ENCODE measurements at regions not wholly inside any gene's neighbourhood (a gene's known extent, or its start where the extent isn't known, plus 50 kb on each side); places are given as distances from the start of the nearest gene placed in this dataset.
"Not testable (repeated sequence)": the region's sequence is repeated elsewhere in the genome, so short reads cannot be mapped to it uniquely, and the experiment has no call there.

DNA sequence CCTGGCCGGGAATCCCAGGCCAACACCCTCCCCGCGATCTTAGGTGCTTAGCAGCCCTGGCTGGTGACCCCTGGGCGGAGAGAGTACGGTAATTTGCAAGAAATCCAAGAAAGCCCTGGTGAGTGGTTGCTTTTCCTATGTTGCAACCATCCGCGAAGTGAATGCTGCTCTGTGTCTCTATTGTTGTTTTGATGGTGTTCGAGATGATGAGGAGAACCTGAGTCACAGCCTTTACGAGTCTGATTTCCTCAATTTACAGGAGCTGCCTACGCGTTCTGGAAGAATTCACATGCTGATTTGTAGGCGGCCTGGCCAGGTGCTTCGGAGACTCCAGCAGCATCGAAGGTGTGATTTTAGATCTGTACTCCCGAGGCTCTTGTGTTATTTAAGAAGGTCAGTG is 63.3 kb downstream of the TMEM235 start:
- Histone ChIP-seq H4K20me1 (ENCODE audit: control insufficient read depth, extremely low read depth, insufficient read depth, low read length) (no peaks in the 10 kb centered on the region), H3K79me2 (ENCODE audit: control insufficient read depth, insufficient read depth, low read length) (no peaks in the 10 kb centered on the region), H3K27ac (ENCODE audit: control insufficient read depth, insufficient read depth, low read length) (no peak overlapping the region), H3K4me3 (ENCODE audit: control insufficient read depth in 2 of 3, extremely low read depth in 1 of 3, insufficient read depth in 2 of 3, low read depth in 1 of 3, low read length in 3 of 3) (no peak overlapping the region), H3K4me2 (ENCODE audit: control insufficient read depth, extremely low read depth, insufficient read depth, low read depth, low read length) (no peak overlapping the region), H3K9me3 (ENCODE audit: control insufficient read depth, low read depth, low read length) (no peaks in the 10 kb centered on the region), H3K27me3 (ENCODE audit: control insufficient read depth, extremely low read depth, insufficient read depth, low read length) (no peaks in the 10 kb centered on the region), H3K4me1 (ENCODE audit: control insufficient read depth, extremely low read depth, insufficient read depth, low read length) (peaks cover 5% of the 10 kb centered on the region), H3K9ac (ENCODE audit: control insufficient read depth, extremely low read depth, insufficient read depth, low read length) (no peak overlapping the region), H3K36me3 (ENCODE audit: control insufficient read depth in 2 of 2, extremely low read depth in 1 of 2, insufficient read depth in 2 of 2, low read length in 2 of 2) (no peaks in the 10 kb centered on the region), H3K9me1 (ENCODE audit: control insufficient read depth, extremely low read depth, insufficient read depth, low read length) (no peaks in the 10 kb centered on the region), H2AFZ (ENCODE audit: control insufficient read depth, low read length) (no peak overlapping the region)
- DNase-seq (ENCODE audit: low read depth, low spot score) (no peak), FAIRE-seq (no peak)
- dilution Hi-C loops (cut with MboI; ENCODE audit: extremely low pct_ligation_motif_present, low sequenced_read_pairs): no loop called here
- no peak for TF ChIP-seq EZH2 (IDR thresholded peaks at IDR 0.05; ENCODE audit: low read length)
- TF ChIP-seq, protein P1, sequence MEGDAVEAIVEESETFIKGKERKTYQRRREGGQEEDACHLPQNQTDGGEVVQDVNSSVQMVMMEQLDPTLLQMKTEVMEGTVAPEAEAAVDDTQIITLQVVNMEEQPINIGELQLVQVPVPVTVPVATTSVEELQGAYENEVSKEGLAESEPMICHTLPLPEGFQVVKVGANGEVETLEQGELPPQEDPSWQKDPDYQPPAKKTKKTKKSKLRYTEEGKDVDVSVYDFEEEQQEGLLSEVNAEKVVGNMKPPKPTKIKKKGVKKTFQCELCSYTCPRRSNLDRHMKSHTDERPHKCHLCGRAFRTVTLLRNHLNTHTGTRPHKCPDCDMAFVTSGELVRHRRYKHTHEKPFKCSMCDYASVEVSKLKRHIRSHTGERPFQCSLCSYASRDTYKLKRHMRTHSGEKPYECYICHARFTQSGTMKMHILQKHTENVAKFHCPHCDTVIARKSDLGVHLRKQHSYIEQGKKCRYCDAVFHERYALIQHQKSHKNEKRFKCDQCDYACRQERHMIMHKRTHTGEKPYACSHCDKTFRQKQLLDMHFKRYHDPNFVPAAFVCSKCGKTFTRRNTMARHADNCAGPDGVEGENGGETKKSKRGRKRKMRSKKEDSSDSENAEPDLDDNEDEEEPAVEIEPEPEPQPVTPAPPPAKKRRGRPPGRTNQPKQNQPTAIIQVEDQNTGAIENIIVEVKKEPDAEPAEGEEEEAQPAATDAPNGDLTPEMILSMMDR (optimal IDR thresholded peaks at IDR 0.05 in 1 of 3, IDR thresholded peaks at IDR 0.05 in 1 of 3, conservative IDR thresholded peaks at IDR 0.05 in 1 of 3; ENCODE audit: extremely low read depth in 1 of 3, insufficient read depth in 2 of 3, low read length in 3 of 3): no peak

GRCh38 chr17:78294356-78294755 is 62.9 kb downstream of the TMEM235 start:
- no peaks in the 10 kb centered on the region for H3K9me3 ChIP-seq (ENCODE audit: control insufficient read depth, low read depth, low read length)
- H3K79me2 ChIP-seq (ENCODE audit: control insufficient read depth, insufficient read depth, low read length): no peaks in the 10 kb centered on the region
- H2AFZ ChIP-seq (ENCODE audit: control insufficient read depth, low read length): no peak overlapping the region
- H3K4me2 ChIP-seq (ENCODE audit: control insufficient read depth, extremely low read depth, insufficient read depth, low read depth, low read length): no peak overlapping the region
- TF ChIP-seq EZH2 (IDR thresholded peaks at IDR 0.05; ENCODE audit: low read length): no peak
- no peak for FAIRE-seq
- no peaks in the 10 kb centered on the region for H3K27me3 ChIP-seq (ENCODE audit: control insufficient read depth, extremely low read depth, insufficient read depth, low read length)
- dilution Hi-C loops (cut with MboI; ENCODE audit: extremely low pct_ligation_motif_present, low sequenced_read_pairs): no loop called here
- H3K4me3 ChIP-seq (ENCODE audit: control insufficient read depth in 2 of 3, extremely low read depth in 1 of 3, insufficient read depth in 2 of 3, low read depth in 1 of 3, low read length in 3 of 3): no peak overlapping the region
- H3K36me3 ChIP-seq (ENCODE audit: control insufficient read depth in 2 of 2, extremely low read depth in 1 of 2, insufficient read depth in 2 of 2, low read length in 2 of 2): no peaks in the 10 kb centered on the region
- H3K9me1 ChIP-seq (ENCODE audit: control insufficient read depth, extremely low read depth, insufficient read depth, low read length): no peaks in the 10 kb centered on the region
- no peak overlapping the region for H3K27ac ChIP-seq (ENCODE audit: control insufficient read depth, insufficient read depth, low read length)
- no peak for DNase-seq (ENCODE audit: low read depth, low spot score)
- no peak overlapping the region for H3K9ac ChIP-seq (ENCODE audit: control insufficient read depth, extremely low read depth, insufficient read depth, low read length)
- H3K4me1 ChIP-seq (ENCODE audit: control insufficient read depth, extremely low read depth, insufficient read depth, low read length): peaks cover 5% of the 10 kb centered on the region
- H4K20me1 ChIP-seq (ENCODE audit: control insufficient read depth, extremely low read depth, insufficient read depth, low read length): no peaks in the 10 kb centered on the region

DNA sequence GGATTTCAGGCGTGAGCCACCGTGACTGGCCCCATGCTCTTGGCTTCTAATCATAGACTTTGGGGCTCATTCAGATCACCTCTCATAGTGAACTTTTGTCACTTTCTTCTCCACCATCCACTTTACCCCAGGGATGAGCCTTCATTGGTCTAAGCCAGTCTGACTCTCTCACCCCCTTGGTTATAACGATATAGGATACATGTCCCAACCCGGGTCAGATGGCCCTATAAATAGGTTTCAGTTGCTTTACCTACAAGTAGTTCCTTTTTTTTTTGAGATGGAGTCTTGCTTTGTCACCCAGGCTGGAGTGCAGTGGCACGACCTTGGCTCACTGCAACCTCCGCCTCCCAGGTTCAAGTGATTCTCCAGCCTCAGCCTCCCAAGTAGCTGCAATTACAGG is 61.7 kb downstream of the TMEM235 start:
- dilution Hi-C loops (cut with MboI; ENCODE audit: extremely low pct_ligation_motif_present, low sequenced_read_pairs); H3K9ac ChIP-seq (ENCODE audit: control insufficient read depth, extremely low read depth, insufficient read depth, low read length); H3K4me1 ChIP-seq (ENCODE audit: control insufficient read depth, extremely low read depth, insufficient read depth, low read length); H3K79me2 ChIP-seq (ENCODE audit: control insufficient read depth, insufficient read depth, low read length); H3K4me3 ChIP-seq (ENCODE audit: control insufficient read depth in 2 of 3, extremely low read depth in 1 of 3, insufficient read depth in 2 of 3, low read depth in 1 of 3, low read length in 3 of 3); DNase-seq (ENCODE audit: low read depth, low spot score); H4K20me1 ChIP-seq (ENCODE audit: control insufficient read depth, extremely low read depth, insufficient read depth, low read length); H3K4me2 ChIP-seq (ENCODE audit: control insufficient read depth, extremely low read depth, insufficient read depth, low read depth, low read length); H3K9me3 ChIP-seq (ENCODE audit: control insufficient read depth, low read depth, low read length); H3K36me3 ChIP-seq (ENCODE audit: control insufficient read depth in 2 of 2, extremely low read depth in 1 of 2, insufficient read depth in 2 of 2, low read length in 2 of 2); FAIRE-seq; H2AFZ ChIP-seq (ENCODE audit: control insufficient read depth, low read length); H3K27ac ChIP-seq (ENCODE audit: control insufficient read depth, insufficient read depth, low read length); H3K27me3 ChIP-seq (ENCODE audit: control insufficient read depth, extremely low read depth, insufficient read depth, low read length); H3K9me1 ChIP-seq (ENCODE audit: control insufficient read depth, extremely low read depth, insufficient read depth, low read length): not testable (repeated sequence)
